GM18505 (cell line): ENCODE measurements at regions not wholly inside any gene's neighbourhood (a gene's known extent, or its start where the extent isn't known, plus 50 kb on each side); places are given as distances from the start of the nearest gene placed in this dataset.

Source experiments
- ATAC-seq: cut with Tn5 transposase; IDR thresholded peaks from one replicate; pipeline ENCODE4 v1.9.1; 2021; ENCODE audit not compliant: unreplicated experiment
- POLR2A ChIP-seq: IDR thresholded peaks from 4 replicates; pipeline ENCODE4 v1.6.1; 2011; ENCODE audit warnings: borderline replicate concordance; ENCODE audit not compliant: insufficient read depth, insufficient read length; ENCODE audit errors: extremely low read depth

DNA sequence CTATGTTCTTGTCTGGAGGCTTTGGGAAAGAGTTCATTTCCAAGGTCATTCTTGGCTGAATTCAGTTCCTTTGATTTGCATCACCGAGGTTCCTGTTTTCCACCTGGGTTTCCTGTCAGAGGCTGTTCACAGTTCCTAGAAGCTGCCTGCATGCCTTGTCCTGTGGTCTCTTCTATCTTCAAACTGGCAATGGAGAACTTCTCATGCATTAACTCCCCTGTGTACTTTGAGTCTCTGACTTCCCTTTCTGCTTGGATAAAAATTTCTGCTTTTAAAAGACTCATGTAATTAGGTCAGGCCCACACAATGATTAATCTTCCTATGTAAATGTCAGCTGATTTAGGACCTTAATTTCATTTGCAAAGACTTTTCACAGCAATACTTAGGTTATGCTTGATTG lies 499.3 kb upstream of the FANCL start:
- ATAC-seq: no peak
- no peak for TF ChIP-seq POLR2A

DNA sequence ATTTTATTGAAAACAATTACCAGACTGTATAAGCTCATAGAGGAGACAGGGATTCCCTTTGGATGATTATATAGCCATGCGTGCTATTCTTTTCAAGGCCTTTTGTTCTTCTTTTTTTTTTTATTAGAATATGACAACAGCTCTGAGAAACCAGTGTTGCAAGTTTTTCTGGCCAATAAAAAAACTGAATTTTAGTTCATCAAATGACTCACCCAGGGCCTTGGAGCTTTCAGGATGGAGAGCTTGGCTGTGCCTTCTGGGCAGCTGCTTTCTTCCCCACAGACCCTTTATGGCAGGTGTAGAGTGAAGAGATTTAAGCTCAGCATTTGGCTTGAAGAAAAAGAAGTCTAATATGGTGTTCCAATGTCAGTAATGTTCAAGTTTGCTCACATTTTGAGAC lies 497.9 kb upstream of the FANCL start:
- no peak for ATAC-seq
- TF ChIP-seq POLR2A: no peak

DNA sequence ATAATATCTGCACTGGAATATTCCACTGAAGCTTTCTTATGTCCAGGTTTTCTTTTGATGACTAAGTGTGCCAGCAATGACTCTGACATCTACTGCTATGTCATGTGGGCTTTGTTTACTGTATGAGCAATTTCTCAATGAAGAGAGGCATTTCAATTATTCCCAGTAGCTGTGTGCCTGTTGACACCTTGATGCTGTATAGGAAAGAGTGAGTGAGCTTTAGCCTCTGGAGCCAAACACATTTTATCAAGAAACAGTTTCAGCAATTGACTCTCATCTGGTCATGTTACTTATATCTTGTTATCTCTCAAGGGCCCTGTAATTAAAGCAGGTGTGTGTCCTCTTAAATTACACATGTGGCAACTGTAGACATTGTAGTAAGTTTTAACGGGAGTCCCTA lies 493.2 kb upstream of the FANCL start:
- no peak for TF ChIP-seq POLR2A

GRCh38 chr2:58732999-58733398 lies 491.9 kb upstream of the FANCL start:
- no peak for TF ChIP-seq POLR2A
- ATAC-seq: no peak

More for the DNA sequence above, 493.2 kb upstream of the FANCL start:
- no peak for ATAC-seq

GRCh38 chr2:58731488-58731869 lies 490.4 kb upstream of the FANCL start:
- ATAC-seq: no peak
- TF ChIP-seq POLR2A: no peak

- no peak for ATAC-seq
- TF ChIP-seq POLR2A: no peak
Measured at GRCh38 chr2:58730764-58731487, 489.8 kb upstream of the FANCL start.

DNA sequence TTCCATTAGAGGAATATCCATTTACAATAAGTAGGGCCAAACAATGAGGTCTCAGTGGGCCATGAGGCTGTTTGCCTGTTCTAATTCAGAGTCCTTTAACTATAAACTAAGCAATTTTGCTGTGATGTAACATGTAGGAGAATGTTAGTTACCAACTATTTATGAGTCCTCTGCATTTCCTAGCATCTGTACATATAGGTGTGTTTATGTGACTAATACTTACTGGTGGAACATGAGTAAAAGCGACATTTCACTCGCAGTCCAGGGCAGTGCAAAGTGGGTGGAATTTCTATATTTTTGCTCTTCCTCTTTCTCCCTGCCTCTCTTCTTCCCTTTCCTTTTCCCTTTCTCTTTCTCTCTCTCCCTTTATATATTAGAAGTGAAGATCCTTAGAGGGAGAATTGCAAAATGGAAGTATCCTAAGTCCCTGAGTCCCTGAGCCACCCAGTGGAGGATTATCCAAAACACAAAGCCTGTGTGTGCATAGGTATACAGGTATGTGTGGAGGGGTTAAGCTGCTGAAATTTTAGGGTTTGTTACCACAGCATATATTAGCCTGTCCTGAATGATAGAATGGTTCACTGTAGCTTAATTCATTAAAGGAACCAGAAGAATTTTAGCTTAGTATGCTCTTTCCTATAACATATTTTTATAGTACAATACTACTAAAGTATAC lies 487.0 kb upstream of the FANCL start:
- no peak for TF ChIP-seq POLR2A
- ATAC-seq: no peak

- no peak for TF ChIP-seq POLR2A
- no peak for ATAC-seq
Measured at GRCh38 chr2:58721912-58722591, 480.9 kb upstream of the FANCL start.

- no peak for TF ChIP-seq POLR2A
- ATAC-seq: no peak
Measured at GRCh38 chr2:58720770-58721697, 479.9 kb upstream of the FANCL start.

DNA sequence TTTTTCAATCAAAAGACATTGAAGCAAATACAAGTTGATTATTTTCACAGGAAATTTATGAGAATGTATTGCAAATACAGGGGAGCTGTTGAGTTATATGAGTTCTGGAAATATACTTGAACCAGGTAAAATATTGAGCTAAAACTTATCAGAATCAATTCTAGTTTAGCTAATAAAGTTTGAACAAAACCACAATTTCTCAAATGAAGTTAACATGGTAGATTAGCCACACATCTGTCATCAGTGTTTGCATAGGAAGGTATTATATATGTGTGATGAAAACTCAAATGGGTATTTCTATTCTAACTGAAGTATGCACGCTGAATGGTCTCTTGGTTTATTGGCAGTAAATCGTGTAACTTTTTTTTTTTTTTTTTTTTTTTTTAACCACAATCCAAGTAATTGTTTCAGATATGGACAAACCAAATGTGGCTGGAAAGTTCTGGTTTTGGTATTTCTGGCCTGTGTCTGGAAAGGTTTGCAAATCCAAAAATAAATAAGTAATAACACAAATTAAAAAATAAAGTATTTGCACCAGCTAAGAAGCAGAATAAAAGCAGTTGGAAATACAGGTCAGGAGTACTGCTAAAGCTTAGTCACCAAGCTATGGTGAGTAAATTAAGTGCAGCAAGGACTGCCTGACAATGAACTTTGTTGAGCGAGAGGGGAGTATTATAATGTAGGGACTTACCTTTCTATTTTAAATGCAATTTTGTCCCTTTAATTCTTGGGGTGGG lies 479.1 kb upstream of the FANCL start:
- TF ChIP-seq POLR2A: no peak

DNA sequence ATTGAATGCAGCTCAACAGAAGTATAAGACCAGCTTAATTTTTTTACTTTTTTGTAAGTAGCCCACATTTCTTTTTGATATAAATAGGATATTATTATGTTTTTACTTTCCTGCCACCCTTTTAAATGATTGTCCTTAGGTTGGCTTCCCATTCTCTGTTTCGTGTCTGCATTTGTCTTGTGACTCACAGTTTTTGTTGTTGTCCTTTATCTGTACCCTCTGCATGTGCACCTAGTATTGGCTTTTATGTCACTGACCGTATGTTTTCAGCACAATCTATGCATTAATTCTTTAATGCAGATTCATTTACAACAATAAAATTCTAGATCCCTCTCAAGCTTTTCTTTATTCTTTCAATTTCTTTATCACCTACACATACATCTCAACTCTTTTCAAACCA lies 474.2 kb upstream of the FANCL start:
- no peak for ATAC-seq
- TF ChIP-seq POLR2A: no peak

More for the DNA sequence above, 479.1 kb upstream of the FANCL start:
- ATAC-seq: no peak

- TF ChIP-seq POLR2A: no peak
- no peak for ATAC-seq
Measured at GRCh38 chr2:58714238-58714637, 473.1 kb upstream of the FANCL start.

DNA sequence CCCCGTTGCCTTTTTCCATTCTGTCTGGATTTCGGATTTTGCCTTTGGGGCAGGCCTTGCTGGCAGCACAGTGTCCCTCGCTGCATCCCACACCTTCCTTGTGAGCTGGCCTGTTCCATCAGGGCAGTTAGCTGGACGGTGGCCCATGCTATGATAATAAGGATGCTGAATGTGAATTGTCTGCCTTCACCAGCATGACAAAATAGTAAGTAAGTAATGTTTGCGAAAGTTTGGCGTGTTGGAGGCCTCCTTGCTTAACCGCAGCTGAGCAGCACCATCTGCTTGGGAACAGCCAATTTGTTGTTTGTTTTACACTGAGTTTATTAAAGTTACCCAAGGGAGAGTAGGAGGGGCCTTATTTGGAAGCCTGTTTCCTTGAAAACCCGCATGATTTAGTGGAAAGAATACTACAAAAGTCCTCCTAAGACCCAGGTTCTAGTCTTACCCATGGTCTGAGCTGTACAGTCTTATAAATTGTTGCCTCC lies 469.7 kb upstream of the FANCL start:
- no peak for TF ChIP-seq POLR2A
- ATAC-seq: no peak
